Tibial nerve (tissue), 4 donors: ENCODE measurements at regions not wholly inside any gene's neighbourhood (a gene's known extent, or its start where the extent isn't known, plus 50 kb on each side); places are given as distances from the start of the nearest gene placed in this dataset.

Source experiments
- DNase-seq, 2 donors: peaks; one replicate each; pipeline ENCODE4 v3.0.0-alpha.2; 2019; ENCODE audit warnings: low spot score in 2 of 2
- H3K27ac ChIP-seq, 4 donors: fragments of 200-600 bp; sonication (generic) in 3 of 4; one replicate each; pipeline ENCODE4 v1.5.1; 2017 to 2019; ENCODE audit warnings: mild to moderate bottlenecking in 1 of 4
- H3K27me3 ChIP-seq, 2 donors: fragments of 200-600 bp; sonication (generic) in 1 of 2; one replicate each; pipeline versions ENCODE4 v1.5.1 to v1.6.0; 2017 to 2019
- H3K36me3 ChIP-seq, 3 donors: fragments of 200-600 bp; sonication (generic); one replicate each; pipeline ENCODE4 v1.5.1; 2018 to 2019
- H3K4me1 ChIP-seq, 4 donors: fragments of 200-600 bp; sonication (generic) in 3 of 4; one replicate each; pipeline ENCODE4 v1.5.1; 2017 to 2019
- H3K4me3 ChIP-seq, 4 donors: fragments of 200-600 bp; sonication (generic) in 3 of 4; one replicate each; pipeline ENCODE4 v1.5.1; 2017 to 2019; ENCODE audit warnings: mild to moderate bottlenecking in 1 of 4, moderate library complexity in 1 of 4
- H3K9me3 ChIP-seq, 4 donors: fragments of 200-600 bp; sonication (generic) in 3 of 4; one replicate each; pipeline ENCODE4 v1.5.1; 2017 to 2019
- CTCF ChIP-seq, 5 experiments: fragments of 200-600 bp in 3 of 5; fragments of 450-650 bp in 2 of 5; sonication (generic) in 3 of 5; IDR thresholded peaks; one replicate each; pipeline ENCODE4 v1.5.1; 2016 to 2019; ENCODE audit warnings: antibody characterized with exemption in 5 of 5, mild to moderate bottlenecking in 3 of 5, moderate library complexity in 2 of 5
- EP300 ChIP-seq, 2 donors: sonication (generic); formaldehyde crosslinking; IDR thresholded peaks; one replicate each; pipeline ENCODE4 v1.6.1; 2017; ENCODE audit warnings: antibody characterized with exemption in 2 of 2, mild to moderate bottlenecking in 1 of 2
- POLR2A ChIP-seq, 2 donors: fragments of 450-650 bp; IDR thresholded peaks; one replicate each; pipeline ENCODE4 v1.6.1; 2017; ENCODE audit warnings: antibody characterized with exemption in 2 of 2, mild to moderate bottlenecking in 2 of 2, moderate library complexity in 2 of 2
- WGBS, 2 donors: methylation state at CpG; one replicate each; pipeline ENCODE4 v1.1.5; 2018; 5-methylcytosine and 5-hydroxymethylcytosine counted together

GRCh38 chr9:99722877-99723276 is 98.8 kb upstream of the NR4A3 start:
- Histone ChIP-seq H3K9me3 (no peaks in the 10 kb centered on the region), H3K27ac (no peak overlapping the region), H3K4me1 (peaks cover 0 to 5% (median 0%) of the 10 kb centered on the region in 4 donors), H3K27me3 (no peaks in the 10 kb centered on the region), H3K4me3 (no peak overlapping the region), H3K36me3 (no peaks in the 10 kb centered on the region)
- 48 to 56% methylated on average over 2 of the region's 2 CpGs for whole genome bisulfite sequencing, 2 donors
- no peak for DNase-seq
- TF ChIP-seq POLR2A (IDR thresholded peaks at IDR 0.05) (no peak), CTCF (IDR thresholded peaks at IDR 0.05) (no peak), EP300 (IDR thresholded peaks at IDR 0.05) (no peak)

- H3K4me1 ChIP-seq: peaks cover 0 to 5% (median 0%) of the 10 kb centered on the region in 4 donors
- no peaks in the 10 kb centered on the region for H3K9me3 ChIP-seq
- no peak overlapping the region for H3K27ac ChIP-seq
- no peaks in the 10 kb centered on the region for H3K36me3 ChIP-seq
- TF ChIP-seq POLR2A (IDR thresholded peaks at IDR 0.05): no peak
- TF ChIP-seq CTCF (IDR thresholded peaks at IDR 0.05): no peak
- TF ChIP-seq EP300 (IDR thresholded peaks at IDR 0.05): no peak
- no peak overlapping the region for H3K4me3 ChIP-seq
- H3K27me3 ChIP-seq: no peaks in the 10 kb centered on the region
- DNase-seq: no peak
Observed at GRCh38 chr9:99724640-99725039, 97.0 kb upstream of the NR4A3 start.

GRCh38 chr9:99725852-99726251 is 95.8 kb upstream of the NR4A3 start:
- H3K36me3 ChIP-seq: no peaks in the 10 kb centered on the region
- no peaks in the 10 kb centered on the region for H3K4me1 ChIP-seq
- TF ChIP-seq POLR2A (IDR thresholded peaks at IDR 0.05) (no peak), CTCF (IDR thresholded peaks at IDR 0.05) (no peak), EP300 (IDR thresholded peaks at IDR 0.05) (no peak)
- no peak for DNase-seq
- no peaks in the 10 kb centered on the region for H3K9me3 ChIP-seq
- H3K27me3 ChIP-seq: no peaks in the 10 kb centered on the region
- no peak overlapping the region for H3K27ac ChIP-seq
- H3K4me3 ChIP-seq: no peak overlapping the region

GRCh38 chr9:99726758-99727157 is 94.9 kb upstream of the NR4A3 start:
- Histone ChIP-seq H3K27ac (no peak overlapping the region), H3K9me3 (no peaks in the 10 kb centered on the region), H3K27me3 (no peaks in the 10 kb centered on the region), H3K36me3 (no peaks in the 10 kb centered on the region), H3K4me3 (no peak overlapping the region), H3K4me1 (no peaks in the 10 kb centered on the region)
- TF ChIP-seq POLR2A (IDR thresholded peaks at IDR 0.05) (no peak), EP300 (IDR thresholded peaks at IDR 0.05) (no peak), CTCF (IDR thresholded peaks at IDR 0.05) (no peak)
- DNase-seq: no peak

- Histone ChIP-seq H3K27me3 (no peaks in the 10 kb centered on the region), H3K27ac (no peak overlapping the region), H3K4me1 (peaks cover 0 to 10% (median 0%) of the 10 kb centered on the region in 4 donors), H3K36me3 (no peaks in the 10 kb centered on the region), H3K9me3 (no peaks in the 10 kb centered on the region), H3K4me3 (no peak overlapping the region)
- TF ChIP-seq EP300 (IDR thresholded peaks at IDR 0.05) (no peak), CTCF (IDR thresholded peaks at IDR 0.05) (no peak), POLR2A (IDR thresholded peaks at IDR 0.05) (no peak)
- DNase-seq: no peak
- 84 to 86% methylated on average over 2 of the region's 2 CpGs for WGBS, 2 donors
Observed at GRCh38 chr9:99730062-99730461, 91.6 kb upstream of the NR4A3 start.
